C4-2B (cell line): ENCODE measurements at regions not wholly inside any gene's neighbourhood (a gene's known extent, or its start where the extent isn't known, plus 50 kb on each side); places are given as distances from the start of the nearest gene placed in this dataset.

ENCODE experiments used
- H3K27ac ChIP-seq: fragments of 450-650 bp; 2 replicates; pipeline ENCODE4 v1.5.1; 2017
- ZFX ChIP-seq: fragments of 450-650 bp; IDR thresholded peaks from 2 replicates; pipeline ENCODE4 v1.6.1; 2017
- TF ChIP-seq, protein P1 (sequence below): fragments of 450-650 bp; conservative IDR thresholded peaks from 2 replicates; pipeline ENCODE4 v1.5.1; 2017; ENCODE audit warnings: mild to moderate bottlenecking

DNA sequence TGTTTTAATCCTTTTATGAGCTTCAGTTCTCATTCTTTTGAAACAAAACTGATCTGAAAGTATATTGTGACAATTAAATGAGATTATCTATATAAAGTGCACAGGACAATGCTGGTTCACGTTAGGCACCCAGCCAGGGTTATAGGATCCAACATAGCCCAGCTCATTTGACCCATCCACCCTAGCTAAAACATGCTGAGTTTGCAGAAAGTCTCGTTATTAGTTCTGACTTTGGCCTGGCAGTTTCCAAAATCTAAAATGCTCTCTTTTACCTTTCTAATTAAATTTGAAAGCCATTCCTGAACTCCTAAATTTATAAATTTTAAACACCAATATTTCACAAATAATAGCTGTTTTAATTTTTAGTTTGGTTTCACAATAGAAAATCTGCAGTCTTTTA lies 131.9 kb upstream of the PTPRD start:
- no peak overlapping the region for H3K27ac ChIP-seq
- TF ChIP-seq, protein P1, sequence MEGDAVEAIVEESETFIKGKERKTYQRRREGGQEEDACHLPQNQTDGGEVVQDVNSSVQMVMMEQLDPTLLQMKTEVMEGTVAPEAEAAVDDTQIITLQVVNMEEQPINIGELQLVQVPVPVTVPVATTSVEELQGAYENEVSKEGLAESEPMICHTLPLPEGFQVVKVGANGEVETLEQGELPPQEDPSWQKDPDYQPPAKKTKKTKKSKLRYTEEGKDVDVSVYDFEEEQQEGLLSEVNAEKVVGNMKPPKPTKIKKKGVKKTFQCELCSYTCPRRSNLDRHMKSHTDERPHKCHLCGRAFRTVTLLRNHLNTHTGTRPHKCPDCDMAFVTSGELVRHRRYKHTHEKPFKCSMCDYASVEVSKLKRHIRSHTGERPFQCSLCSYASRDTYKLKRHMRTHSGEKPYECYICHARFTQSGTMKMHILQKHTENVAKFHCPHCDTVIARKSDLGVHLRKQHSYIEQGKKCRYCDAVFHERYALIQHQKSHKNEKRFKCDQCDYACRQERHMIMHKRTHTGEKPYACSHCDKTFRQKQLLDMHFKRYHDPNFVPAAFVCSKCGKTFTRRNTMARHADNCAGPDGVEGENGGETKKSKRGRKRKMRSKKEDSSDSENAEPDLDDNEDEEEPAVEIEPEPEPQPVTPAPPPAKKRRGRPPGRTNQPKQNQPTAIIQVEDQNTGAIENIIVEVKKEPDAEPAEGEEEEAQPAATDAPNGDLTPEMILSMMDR = no peak
- TF ChIP-seq ZFX = no peak

- no peak overlapping the region for H3K27ac ChIP-seq
- TF ChIP-seq ZFX = no peak
- TF ChIP-seq, protein P1 = no peak
Observed at GRCh38 chr9:10753474-10753873, 140.7 kb upstream of the PTPRD start.

GRCh38 chr9:10764481-10764880 lies 151.7 kb upstream of the PTPRD start:
- TF ChIP-seq ZFX = no peak
- TF ChIP-seq, protein P1 = no peak
- no peak overlapping the region for H3K27ac ChIP-seq

DNA sequence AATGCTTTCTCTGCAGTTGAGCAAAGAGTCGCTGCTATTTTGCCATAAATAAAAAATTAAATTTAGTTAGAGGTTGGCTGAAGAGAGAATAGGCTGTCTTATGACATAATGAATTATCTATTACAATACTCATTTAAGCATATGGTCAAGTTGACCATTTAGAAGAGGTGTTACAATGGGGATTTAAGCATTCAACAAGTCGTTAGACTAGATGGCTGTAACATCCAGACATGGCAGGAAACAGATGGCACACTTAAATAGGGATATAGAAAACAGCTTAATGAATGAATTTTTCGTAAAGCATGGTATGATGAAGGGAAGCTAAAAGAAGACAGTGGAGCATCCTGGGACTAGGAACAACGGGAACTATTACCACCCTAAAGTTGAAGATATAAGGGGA lies 160.3 kb upstream of the PTPRD start:
- TF ChIP-seq, protein P1 = no peak
- no peak for TF ChIP-seq ZFX
- H3K27ac ChIP-seq = no peak overlapping the region

GRCh38 chr9:10774051-10774450 lies 161.2 kb upstream of the PTPRD start:
- no peak overlapping the region for H3K27ac ChIP-seq
- no peak for TF ChIP-seq ZFX

GRCh38 chr9:10785255-10785654 lies 172.5 kb upstream of the PTPRD start:
- no peak for TF ChIP-seq ZFX
- TF ChIP-seq, protein P1 = no peak
- no peak overlapping the region for H3K27ac ChIP-seq

GRCh38 chr9:10793306-10793705 lies 180.5 kb upstream of the PTPRD start:
- H3K27ac ChIP-seq = no peak overlapping the region
- no peak for TF ChIP-seq ZFX
- TF ChIP-seq, protein P1 = no peak

DNA sequence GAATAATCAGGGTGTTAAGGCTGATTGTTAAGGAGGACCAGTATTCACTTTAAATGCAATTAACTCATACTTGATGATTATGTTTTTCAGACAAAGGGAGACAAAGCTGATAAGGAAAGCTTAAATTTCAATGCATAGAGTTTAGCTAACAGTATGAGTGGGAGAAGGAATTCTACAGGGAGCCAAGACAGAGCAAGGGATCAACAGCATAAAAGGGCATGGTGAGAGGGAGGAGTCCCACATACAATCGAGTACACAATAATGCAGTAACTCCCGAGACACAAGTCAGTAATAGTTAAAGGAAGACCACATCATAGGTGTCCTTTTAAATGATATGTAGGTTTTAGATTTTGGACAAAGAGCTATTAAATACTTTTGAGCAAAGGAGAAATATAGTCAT lies 191.7 kb upstream of the PTPRD start:
- TF ChIP-seq, protein P1 = no peak
- TF ChIP-seq ZFX = no peak
- H3K27ac ChIP-seq = no peak overlapping the region
